ENCODE measurements at regions not wholly inside any gene's neighbourhood (a gene's known extent, or its start where the extent isn't known, plus 50 kb on each side); places are given as distances from the start of the nearest gene placed in this dataset.

- TF ChIP-seq FOXP4 (CRISPR knock-in tag; IDR thresholded peaks at IDR 0.05; ENCODE audit: borderline replicate concordance) (no peak), TRIM24 (IDR thresholded peaks at IDR 0.05) (no peak), EP300 (IDR thresholded peaks at IDR 0.05; ENCODE audit: low read length) (no peak), MTA2 (IDR thresholded peaks at IDR 0.05; ENCODE audit: low read depth) (no peak), SMAD4 (CRISPR knock-in tag; conservative IDR thresholded peaks at IDR 0.05) (peak; percentile 28; the same call in 1 of the 2 replicates), RFX7 (CRISPR knock-in tag; IDR thresholded peaks at IDR 0.05) (no peak), TRIM25 (IDR thresholded peaks at IDR 0.05; ENCODE audit: borderline replicate concordance) (no peak), CBFB (CRISPR knock-in tag; IDR thresholded peaks at IDR 0.05) (no peak), GTF2F1 (IDR thresholded peaks at IDR 0.05; ENCODE audit: low read depth, low read length) (no peak), TOE1 (IDR thresholded peaks at IDR 0.05; ENCODE audit: borderline replicate concordance) (no peak), TOE1 (CRISPR knock-in tag; IDR thresholded peaks at IDR 0.05; ENCODE audit: borderline replicate concordance, low read depth) (no peak), RAD21 (CRISPR knock-in tag; conservative IDR thresholded peaks at IDR 0.05 in 1 of 2, IDR thresholded peaks at IDR 0.05 in 1 of 2) (peak; percentile 74 to 87), SOX6 (IDR thresholded peaks at IDR 0.05) (no peak), SNIP1 (IDR thresholded peaks at IDR 0.05; ENCODE audit: low read depth) (no peak), SLC30A9 (CRISPR knock-in tag; IDR thresholded peaks at IDR 0.05) (no peak), ZNF239 (CRISPR knock-in tag; IDR thresholded peaks at IDR 0.05) (no peak)
- TF ChIP-seq, protein P1, sequence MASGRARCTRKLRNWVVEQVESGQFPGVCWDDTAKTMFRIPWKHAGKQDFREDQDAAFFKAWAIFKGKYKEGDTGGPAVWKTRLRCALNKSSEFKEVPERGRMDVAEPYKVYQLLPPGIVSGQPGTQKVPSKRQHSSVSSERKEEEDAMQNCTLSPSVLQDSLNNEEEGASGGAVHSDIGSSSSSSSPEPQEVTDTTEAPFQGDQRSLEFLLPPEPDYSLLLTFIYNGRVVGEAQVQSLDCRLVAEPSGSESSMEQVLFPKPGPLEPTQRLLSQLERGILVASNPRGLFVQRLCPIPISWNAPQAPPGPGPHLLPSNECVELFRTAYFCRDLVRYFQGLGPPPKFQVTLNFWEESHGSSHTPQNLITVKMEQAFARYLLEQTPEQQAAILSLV (tag; IDR thresholded peaks at IDR 0.05), result no peak
- TF ChIP-seq, protein P2, sequence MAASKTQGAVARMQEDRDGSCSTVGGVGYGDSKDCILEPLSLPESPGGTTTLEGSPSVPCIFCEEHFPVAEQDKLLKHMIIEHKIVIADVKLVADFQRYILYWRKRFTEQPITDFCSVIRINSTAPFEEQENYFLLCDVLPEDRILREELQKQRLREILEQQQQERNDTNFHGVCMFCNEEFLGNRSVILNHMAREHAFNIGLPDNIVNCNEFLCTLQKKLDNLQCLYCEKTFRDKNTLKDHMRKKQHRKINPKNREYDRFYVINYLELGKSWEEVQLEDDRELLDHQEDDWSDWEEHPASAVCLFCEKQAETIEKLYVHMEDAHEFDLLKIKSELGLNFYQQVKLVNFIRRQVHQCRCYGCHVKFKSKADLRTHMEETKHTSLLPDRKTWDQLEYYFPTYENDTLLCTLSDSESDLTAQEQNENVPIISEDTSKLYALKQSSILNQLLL (CRISPR knock-in tag; IDR thresholded peaks at IDR 0.05; ENCODE audit: borderline replicate concordance), result no peak
Measured at GRCh38 chr5:145697251-145697990, 137.7 kb downstream of the PRELID2 start (continued).

All from K562 (cell line).